Inferior parietal cortex (tissue), 1 donor: ENCODE measurements at regions not wholly inside any gene's neighbourhood (a gene's known extent, or its start where the extent isn't known, plus 50 kb on each side); places are given as distances from the start of the nearest gene placed in this dataset.

Experiments used
- DNase-seq: peaks from one replicate; pipeline ENCODE4 v3.0.0-alpha.2; 2016; ENCODE audit errors: extremely low spot score

- DNase-seq = no peak
Observed at GRCh38 chr13:39968646-39969475, 313.4 kb downstream of the COG6 start.

DNA sequence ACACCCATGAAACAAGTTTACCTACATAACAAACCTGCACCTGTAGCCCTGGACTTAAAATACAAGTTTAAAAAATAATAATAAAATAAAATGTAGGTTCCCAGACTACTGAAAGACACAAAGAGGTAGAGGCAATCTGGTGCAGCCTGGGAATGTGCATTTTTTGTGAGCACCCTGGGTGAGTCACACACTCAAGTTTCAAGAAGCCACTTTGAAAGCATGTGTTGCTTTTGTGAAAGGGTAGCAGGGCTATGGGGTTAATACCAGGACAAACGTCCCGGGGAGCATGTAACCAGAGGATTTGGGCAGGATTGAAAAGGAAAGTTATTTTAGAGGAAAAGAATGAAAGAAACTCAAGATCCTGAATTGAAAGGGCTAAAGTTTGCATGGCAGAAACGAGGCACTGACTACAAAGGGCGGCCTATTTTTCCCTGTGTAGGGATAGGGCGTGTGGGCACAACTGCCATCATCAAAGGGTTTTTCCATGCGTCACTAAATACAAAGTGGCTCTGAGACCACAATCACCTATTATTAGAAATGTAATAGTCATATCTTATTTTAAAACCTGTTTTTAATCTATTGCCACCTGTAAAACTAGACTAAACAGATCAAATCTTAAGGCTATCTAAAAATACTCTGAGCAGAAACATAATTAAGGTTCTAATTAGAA lies 314.9 kb downstream of the COG6 start:
- no peak for DNase-seq

GRCh38 chr13:39971526-39971925 lies 316.1 kb downstream of the COG6 start:
- DNase-seq = no peak

- no peak for DNase-seq
Observed at GRCh38 chr13:39976481-39976880, 321.0 kb downstream of the COG6 start.

DNA sequence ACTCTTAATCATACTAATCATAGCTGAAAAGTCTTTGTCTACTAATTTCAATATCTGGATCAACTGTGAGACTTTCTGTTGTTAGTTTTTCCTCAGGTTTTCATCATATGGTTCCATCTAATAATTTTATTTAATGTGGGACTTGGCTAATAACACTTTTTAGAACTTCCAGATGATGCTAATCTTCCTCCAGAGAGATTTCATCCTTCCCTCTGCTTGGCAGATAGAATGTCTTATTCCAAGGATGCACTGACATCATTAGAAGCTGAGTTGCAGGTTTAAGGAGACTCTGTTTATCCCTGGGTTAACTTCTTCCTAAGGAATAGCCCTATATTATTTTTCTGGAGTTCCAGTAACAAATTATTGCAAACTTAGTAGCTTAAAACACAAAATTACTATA lies 325.6 kb downstream of the COG6 start:
- no peak for DNase-seq

- no peak for DNase-seq
Observed at GRCh38 chr13:39982745-39983144, 327.3 kb downstream of the COG6 start.

DNA sequence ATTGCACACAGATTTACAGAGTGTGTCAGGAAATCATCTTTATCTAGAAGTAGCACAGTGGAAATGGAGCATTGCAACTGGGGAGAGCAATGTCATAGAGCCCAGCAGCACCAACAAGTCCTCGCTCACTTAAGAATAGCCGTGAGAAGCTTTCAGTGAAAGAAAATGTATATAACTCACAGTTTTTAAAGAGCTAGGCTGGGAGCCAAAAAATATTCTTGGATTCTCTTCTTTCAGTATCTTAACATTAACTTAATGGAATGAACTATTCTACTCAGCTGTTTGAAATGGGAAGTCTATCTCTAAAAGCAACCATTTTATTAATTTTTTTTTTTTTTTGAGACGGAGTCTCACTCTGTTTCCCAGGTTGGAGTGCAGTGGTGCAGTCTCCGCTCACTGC lies 329.6 kb downstream of the COG6 start:
- DNase-seq = peak; percentile 12

DNA sequence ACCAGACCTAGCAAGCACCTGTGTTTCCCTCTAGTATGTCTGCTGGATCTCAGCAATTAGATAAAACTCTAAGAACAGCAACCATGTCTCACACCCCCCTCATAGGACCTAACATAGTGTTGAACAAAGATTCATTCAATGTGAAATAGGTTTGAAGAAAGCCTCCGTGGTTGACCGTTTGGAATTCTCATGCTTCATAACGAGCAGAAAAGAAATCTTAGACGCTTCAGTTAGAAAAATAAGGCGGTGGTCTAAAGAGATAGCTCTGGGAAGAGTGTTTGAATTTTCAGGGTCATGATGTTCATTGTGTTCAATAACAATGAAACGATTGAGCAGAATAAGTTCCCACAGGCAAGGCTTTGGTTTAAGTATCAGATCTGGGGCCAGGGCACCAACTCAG lies 332.9 kb downstream of the COG6 start:
- DNase-seq = no peak

GRCh38 chr13:39998166-39998565 lies 342.7 kb downstream of the COG6 start:
- no peak for DNase-seq

GRCh38 chr13:40002016-40002415 lies 346.6 kb downstream of the COG6 start:
- DNase-seq = no peak

DNA sequence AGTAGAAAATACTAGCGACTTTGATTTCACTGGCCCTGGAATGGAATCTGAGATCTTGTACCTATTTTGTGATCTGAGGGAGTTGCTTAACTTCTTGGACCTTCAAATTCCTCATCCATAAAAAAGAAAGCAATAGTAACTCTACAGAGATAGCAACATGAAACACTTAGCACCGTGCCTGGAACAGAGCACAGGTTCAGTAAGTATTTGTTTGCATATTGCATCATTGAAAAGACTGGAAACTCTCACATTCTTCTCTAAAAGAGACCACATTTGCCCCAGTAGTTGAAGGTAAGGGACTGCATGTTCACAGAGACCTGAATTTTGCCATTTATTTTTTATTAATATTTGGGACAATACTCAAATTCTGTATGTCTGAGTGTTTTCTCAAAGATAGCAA lies 358.1 kb downstream of the COG6 start:
- DNase-seq = no peak

DNA sequence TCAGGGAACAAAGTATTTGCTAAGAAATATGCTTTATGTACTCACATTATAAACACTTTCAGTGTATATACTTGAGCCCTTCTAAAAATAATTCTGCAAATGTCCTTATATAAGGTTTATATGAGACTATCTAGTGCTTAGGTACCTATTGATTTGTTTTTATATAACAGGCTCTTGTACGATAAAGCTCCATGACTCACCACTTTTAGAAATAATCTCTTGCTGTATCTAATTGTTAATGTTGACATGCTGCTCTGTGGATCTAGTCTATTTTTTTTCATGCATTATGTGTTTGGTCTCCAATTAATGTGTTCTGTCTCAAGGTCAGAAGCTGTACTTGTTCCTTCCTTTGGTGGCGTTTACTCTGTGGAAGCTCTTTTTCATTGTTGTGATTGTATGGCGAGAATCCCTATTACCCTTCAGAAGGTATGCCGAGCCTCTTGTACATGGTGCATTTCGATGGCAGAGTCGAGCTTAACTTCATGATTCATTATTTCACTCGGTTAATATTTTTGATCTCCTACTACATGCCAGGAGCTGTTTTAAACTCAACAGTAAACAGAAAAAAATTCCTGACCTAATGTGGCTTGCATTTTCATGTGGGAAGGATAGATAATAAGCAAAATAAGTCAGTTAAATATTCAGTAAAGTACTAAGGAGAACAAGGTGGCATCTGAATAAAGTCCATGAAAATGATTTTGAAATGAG lies 361.6 kb downstream of the COG6 start:
- no peak for DNase-seq

DNA sequence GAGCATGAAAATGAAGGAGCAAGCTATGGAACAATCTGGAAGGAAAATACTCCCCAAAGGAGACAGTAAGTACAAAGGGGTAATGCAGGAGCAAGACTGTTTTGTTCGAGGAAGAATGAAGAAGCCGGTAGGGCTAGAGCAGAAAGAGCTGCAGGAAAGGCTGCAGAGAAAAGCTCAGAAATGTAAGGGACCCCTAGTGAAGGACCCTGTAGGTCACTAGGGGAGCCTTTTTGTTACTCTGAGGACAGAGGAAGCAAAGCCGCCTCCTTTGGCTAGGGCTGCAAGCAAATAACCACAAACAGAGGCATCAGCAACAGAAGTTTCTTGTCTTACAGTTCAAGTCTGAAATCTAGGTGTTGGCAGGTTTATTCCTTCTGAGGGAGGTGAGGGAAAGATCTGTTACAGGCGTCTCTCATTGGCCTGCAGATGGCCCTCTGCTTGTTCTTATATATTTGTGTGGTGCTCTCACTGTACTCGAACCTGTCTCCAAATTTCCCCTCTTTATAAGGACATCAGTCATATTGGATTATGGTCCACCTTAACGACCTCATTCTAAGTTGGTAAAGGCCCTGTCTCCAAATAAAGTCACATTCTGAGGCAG lies 362.3 kb downstream of the COG6 start:
- no peak for DNase-seq

DNA sequence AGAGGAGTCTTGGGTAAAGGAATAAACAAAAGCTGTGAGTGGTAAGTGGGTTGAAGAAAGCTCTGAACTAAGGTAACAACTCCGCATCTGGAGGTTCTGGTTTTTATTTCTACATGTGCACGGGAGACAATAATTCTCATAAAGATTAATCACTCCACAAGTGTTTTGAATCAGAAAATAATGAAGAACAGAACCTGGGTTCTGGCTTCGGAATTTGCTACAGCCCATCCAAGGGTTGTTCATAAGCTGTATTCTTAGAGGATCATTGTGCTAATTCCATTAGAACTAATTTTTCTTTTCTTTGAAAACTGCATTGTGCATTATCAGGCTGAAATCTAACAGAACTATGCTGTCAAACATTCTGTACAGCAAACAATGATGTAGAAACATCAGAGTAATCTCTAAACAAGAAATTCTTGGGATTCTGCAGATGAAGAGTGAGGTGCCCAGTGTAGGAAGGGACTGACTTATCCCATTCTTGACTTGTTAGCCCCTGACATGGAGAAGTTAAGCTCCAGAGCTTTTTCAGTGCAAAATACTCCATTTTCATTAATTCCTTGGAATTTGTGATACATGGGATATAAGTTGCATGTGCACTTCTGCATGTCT lies 368.2 kb downstream of the COG6 start:
- no peak for DNase-seq

GRCh38 chr13:40024204-40024966 lies 368.9 kb downstream of the COG6 start:
- no peak for DNase-seq

DNA sequence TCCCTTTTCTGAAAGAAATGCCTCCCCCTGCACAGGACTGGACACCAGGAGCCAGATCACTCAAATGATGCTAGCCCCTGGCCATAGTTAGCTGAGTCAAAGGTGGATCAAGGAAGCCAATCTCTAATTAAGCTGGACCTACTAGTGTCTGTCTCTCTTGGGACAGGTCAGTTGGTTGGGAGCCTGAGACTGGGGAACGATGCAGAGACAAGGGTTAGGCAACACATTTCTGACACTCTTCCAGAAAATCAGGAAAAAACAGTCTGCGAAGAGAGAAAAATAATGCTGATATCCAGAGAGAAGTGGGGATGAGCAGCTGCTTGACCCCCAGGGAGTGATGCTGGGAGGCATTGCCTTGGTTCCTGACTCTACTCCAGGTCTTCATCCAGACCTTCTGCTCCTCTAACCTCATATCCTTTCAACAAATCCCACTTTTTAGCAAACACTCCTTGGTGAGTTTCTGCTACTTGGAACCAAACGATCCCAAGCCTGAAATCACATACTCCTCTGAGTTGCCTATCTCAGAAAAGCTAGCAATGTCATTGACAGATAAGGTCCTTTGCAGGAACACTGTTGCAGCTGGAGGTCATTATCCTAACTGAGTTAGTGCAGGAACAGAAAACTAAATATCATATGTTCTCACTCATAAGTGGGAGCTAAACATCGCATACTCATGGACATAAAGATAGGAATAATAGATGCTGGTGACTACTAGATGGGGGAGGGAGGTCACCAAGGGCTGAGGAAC lies 369.7 kb downstream of the COG6 start:
- no peak for DNase-seq

DNA sequence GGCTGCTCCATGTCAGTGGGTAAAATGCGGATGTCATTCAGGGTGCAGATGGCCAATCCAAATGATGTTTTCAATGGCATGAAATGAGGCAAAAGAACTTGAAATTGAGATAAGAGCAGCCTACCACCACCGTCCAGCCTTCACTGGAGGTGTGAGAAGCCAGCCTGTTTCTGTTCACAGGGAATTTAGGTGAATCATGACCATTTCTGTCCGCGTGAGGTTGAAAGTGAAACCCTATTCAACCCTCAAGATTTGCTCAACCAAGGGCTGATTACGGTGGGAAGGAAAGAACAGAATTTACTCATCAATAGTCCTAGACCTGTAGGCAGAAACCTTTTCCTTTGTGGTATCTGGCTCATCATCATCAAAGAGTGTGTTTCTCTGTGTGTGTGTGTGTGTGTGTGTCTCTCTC lies 370.7 kb downstream of the COG6 start:
- no peak for DNase-seq

GRCh38 chr13:40026741-40027140 lies 371.3 kb downstream of the COG6 start:
- no peak for DNase-seq

DNA sequence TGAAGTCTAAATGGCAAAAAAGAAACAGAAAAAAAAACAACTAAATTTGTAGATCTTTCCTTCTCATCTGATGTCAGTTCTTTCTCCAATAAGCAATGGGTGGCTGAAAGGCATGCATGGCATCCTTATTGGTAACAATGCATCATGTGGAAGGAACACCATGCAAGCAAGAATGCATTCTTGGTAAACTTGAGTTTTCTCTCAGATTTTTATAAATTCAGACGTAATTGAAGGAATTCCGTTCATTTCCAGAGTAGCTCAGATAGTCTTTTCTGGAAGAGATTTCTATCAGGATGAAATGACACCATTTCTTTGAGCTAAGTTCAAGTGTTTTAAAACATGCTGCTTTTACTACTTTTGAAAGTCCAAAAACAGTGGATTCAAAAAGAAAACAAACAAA lies 373.0 kb downstream of the COG6 start:
- no peak for DNase-seq

- no peak for DNase-seq
Observed at GRCh38 chr13:40031031-40031430, 375.6 kb downstream of the COG6 start.
